Skin epidermis (tissue), 12 donors: ENCODE measurements at regions not wholly inside any gene's neighbourhood (a gene's known extent, or its start where the extent isn't known, plus 50 kb on each side); places are given as distances from the start of the nearest gene placed in this dataset.

ENCODE experiments used
- H3K27ac ChIP-seq, 21 experiments: fragments of 200-600 bp; sonication (generic) in 11 of 21; one replicate each; pipeline ENCODE4 v1.5.0; 2020; ENCODE audit warnings: mild to moderate bottlenecking in 3 of 21, inconsistent platforms in 2 of 21, moderate library complexity in 2 of 21
- H3K4me3 ChIP-seq, 7 experiments: fragments of 200-600 bp; sonication (generic) in 2 of 7; one replicate each; pipeline ENCODE4 v1.5.0; 2020; ENCODE audit warnings: inconsistent platforms in 2 of 7, mild to moderate bottlenecking in 2 of 7, moderate library complexity in 1 of 7

GRCh38 chr6:53419026-53419425, 70.3 kb upstream of the ELOVL5 start:
- H3K27ac ChIP-seq: no peak overlapping the region
- H3K4me3 ChIP-seq: no peak overlapping the region

- H3K4me3 ChIP-seq: no peak overlapping the region
- no peak overlapping the region for H3K27ac ChIP-seq
Measured at GRCh38 chr6:53418288-53418687, 69.5 kb upstream of the ELOVL5 start.

GRCh38 chr6:53417141-53417540, 68.4 kb upstream of the ELOVL5 start:
- no peak overlapping the region for H3K27ac ChIP-seq
- H3K4me3 ChIP-seq: no peak overlapping the region

- Histone ChIP-seq H3K4me3 (no peak overlapping the region), H3K27ac (no peak overlapping the region)
Measured at GRCh38 chr6:53413326-53413725, 64.6 kb upstream of the ELOVL5 start.

GRCh38 chr6:53412751-53413150, 64.0 kb upstream of the ELOVL5 start:
- Histone ChIP-seq H3K4me3 (no peak overlapping the region), H3K27ac (no peak overlapping the region)

- no peak overlapping the region for H3K4me3 ChIP-seq
- no peak overlapping the region for H3K27ac ChIP-seq
Measured at GRCh38 chr6:53412021-53412715, 63.4 kb upstream of the ELOVL5 start.

- Histone ChIP-seq H3K27ac (no peak overlapping the region), H3K4me3 (no peak overlapping the region)
Measured at GRCh38 chr6:53411451-53411850, 62.7 kb upstream of the ELOVL5 start.

- H3K4me3 ChIP-seq: no peak overlapping the region
- no peak overlapping the region for H3K27ac ChIP-seq
Measured at GRCh38 chr6:53410508-53411258, 61.9 kb upstream of the ELOVL5 start.

GRCh38 chr6:53408826-53409225, 60.1 kb upstream of the ELOVL5 start:
- Histone ChIP-seq H3K27ac (no peak overlapping the region), H3K4me3 (no peak overlapping the region)

- no peak overlapping the region for H3K27ac ChIP-seq
- no peak overlapping the region for H3K4me3 ChIP-seq
Measured at GRCh38 chr6:53399027-53399344, 50.2 kb upstream of the ELOVL5 start.

GRCh38 chr6:53398247-53399026, 49.7 kb upstream of the ELOVL5 start:
- Histone ChIP-seq H3K27ac (no peak overlapping the region), H3K4me3 (no peak overlapping the region)
